Inferior parietal cortex (tissue), 1 donor: ENCODE measurements at regions not wholly inside any gene's neighbourhood (a gene's known extent, or its start where the extent isn't known, plus 50 kb on each side); places are given as distances from the start of the nearest gene placed in this dataset.

Experiments used
- DNase-seq: peaks from one replicate; pipeline ENCODE4 v3.0.0-alpha.2; 2016; ENCODE audit errors: extremely low spot score

GRCh38 chr4:164402554-164402953 lies 351.4 kb upstream of the SMIM31 start:
- DNase-seq, result no peak

DNA sequence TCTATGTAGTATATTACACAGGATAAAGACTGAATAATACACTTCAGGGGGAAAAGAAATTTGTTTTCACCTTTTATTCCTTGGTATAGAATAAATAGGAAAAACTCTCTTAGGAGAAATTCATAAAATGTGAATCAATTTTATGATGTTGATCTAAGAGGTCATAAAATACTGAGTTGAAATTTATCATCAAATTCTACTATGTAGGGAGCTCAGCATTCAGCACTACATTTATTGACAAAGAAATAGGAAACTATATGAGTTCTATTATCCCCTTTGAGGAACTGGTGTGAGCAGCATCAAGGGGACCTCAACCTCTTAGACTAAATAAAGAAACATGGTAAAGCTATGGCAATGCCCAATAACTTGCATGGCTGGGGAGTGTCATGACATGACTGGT lies 348.2 kb upstream of the SMIM31 start:
- no peak for DNase-seq

- DNase-seq, result no peak
Observed at GRCh38 chr4:164408831-164409230, 345.1 kb upstream of the SMIM31 start.

- DNase-seq, result no peak
Observed at GRCh38 chr4:164410401-164410800, 343.5 kb upstream of the SMIM31 start.

DNA sequence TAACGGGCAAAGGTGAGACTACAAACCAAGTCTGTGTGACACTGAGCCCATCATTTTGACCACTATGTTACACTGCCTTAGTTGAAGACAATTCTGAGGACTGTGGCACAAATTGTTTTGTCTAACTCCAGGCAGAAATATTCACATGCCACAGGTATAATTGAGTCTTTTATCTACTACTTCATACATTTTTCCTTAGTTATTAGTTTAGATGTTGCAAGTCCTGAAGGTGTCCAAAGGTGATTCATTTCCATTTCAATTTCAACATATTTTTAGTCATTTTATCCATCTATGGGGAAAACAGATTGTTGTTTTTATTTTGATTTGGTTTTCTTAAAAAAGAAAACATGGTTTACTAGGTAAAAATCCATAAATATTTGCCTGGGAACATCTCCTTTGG lies 341.7 kb upstream of the SMIM31 start:
- no peak for DNase-seq

DNA sequence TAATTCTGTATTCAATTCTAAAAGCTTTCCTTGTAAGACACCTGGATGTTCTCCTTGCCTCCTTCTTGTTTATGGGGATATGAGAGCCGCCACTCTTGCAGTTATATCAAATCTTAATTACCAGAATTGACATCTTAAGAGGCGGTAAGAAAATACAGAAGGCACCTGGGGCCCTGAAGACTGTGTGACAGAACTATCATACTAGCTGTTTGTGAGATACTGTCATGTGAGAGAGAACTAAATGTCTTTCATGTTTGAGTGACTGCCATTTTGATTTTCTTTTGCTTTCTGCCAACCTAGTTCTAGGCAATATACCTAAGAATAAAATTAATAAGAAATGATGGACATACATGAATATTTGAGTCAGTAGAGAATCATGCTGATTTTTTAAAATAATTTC lies 340.2 kb upstream of the SMIM31 start:
- no peak for DNase-seq

- no peak for DNase-seq
Observed at GRCh38 chr4:164423819-164424218, 330.1 kb upstream of the SMIM31 start.

DNA sequence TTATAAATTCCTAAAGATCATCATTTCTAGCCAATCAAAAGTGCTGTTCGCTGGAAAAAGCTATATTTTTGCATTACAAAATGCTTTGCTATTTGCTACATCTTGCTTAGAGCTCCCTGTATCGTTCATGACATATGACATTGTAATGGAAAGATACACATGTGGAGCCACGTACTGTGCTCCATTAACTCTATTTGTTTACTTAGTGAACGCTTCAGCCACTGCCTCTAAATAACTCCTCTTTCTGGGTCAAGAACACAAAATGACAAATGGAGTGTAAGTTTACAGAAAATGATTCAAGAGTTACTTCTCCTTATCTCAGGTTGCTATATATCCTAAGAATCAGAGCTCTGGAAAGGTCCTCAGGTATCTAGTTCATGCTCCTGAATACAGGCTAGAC lies 329.1 kb upstream of the SMIM31 start:
- no peak for DNase-seq

GRCh38 chr4:164428561-164428960 lies 325.4 kb upstream of the SMIM31 start:
- no peak for DNase-seq

- no peak for DNase-seq
Observed at GRCh38 chr4:164438321-164438720, 315.6 kb upstream of the SMIM31 start.

DNA sequence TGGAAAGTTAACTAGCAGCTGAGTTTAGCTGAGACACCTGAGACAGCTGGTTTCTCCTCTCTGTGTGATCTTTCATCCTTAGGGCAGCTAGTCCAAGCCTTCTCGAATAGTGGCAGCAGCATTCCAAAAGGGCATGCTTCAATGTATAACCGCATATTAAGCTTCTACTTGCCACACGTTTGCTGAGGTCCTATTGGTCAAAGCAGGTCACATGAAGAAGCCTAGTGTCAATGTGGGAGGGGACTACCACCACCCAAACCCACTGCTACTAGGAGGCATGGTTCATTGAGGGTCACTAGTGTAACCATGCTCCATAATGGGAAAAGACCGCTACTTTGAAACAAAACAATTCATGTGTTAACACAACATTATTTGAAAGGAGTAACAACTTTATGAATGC lies 314.9 kb upstream of the SMIM31 start:
- no peak for DNase-seq

- no peak for DNase-seq
Observed at GRCh38 chr4:164440199-164440598, 313.7 kb upstream of the SMIM31 start.

- DNase-seq, result no peak
Observed at GRCh38 chr4:164441109-164441508, 312.8 kb upstream of the SMIM31 start.

DNA sequence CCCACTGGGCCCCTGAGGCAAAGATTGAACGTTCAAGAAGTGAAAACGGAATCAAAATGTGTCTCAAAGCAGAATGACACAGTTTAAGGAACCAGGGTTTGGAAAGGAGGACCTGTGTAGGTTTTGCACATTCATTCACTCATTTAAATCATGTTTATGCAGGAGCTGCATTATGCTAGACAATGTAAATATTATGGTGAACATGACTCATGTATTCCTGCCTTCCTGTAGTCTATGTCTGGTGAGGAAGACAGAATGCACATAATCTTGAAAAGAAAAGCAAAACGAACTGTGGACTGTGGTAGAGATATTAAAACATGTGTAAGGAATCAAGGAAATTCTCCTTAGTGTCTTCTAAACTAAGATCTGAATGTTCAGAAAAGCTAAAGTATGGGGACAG lies 311.8 kb upstream of the SMIM31 start:
- DNase-seq, result no peak

GRCh38 chr4:164446516-164446915 lies 307.4 kb upstream of the SMIM31 start:
- no peak for DNase-seq

DNA sequence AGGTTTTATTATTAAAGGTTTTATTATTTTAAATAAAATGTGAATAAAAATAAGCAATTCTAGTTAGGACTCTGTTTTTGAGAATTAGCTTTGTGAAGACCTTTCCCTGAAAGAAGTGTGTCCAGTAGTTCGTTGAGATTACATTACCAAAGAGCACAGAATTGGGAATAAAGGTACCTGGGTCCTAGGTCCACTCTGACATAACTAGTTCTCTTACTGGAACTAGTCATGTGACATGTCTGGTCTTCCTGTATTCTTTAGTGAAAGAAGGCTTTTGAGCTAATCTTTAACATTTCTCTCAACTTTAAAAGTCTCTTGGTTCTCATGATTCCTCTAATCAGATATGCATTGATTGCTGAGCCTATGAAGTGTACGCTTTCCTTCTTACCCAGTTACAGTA lies 292.0 kb upstream of the SMIM31 start:
- no peak for DNase-seq

DNA sequence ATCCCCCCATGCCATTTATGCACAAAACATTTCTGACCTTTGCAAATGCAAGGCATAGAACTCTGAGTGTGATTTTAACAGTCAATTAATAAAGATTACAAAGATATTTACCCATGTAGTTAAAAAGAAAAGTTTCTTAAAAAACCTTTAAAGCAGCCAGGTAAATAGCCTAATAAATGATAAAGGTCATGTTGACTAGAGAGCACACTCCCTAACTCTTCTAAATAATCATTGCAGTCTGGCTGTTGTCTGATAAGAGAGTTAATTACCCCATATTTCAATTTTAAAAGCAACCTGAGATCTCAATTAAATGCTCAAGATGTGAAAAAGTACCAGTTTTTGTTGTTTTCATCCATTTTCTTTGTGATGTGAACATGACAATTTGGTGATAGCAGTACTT lies 291.5 kb upstream of the SMIM31 start:
- no peak for DNase-seq

- no peak for DNase-seq
Observed at GRCh38 chr4:164464313-164464712, 289.6 kb upstream of the SMIM31 start.

DNA sequence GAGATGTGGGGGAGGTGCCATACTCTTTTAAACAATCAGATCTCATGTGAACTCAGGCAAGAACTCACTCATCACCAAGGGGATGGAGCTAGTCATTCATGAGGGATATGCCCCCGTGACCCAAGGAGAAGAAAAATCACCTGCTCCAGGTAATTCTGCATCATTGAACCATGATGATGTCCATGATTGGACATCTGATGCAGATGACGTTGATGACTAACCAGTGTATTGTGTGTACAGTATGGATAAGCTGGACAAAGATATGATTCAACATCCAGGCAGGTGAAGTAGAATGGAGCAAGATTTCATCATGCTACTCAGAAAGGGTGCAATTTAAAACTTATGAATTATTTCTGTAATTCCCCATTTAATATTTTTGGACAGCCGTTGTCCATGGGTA lies 286.4 kb upstream of the SMIM31 start:
- no peak for DNase-seq

GRCh38 chr4:164481306-164482091 lies 272.4 kb upstream of the SMIM31 start:
- no peak for DNase-seq

- no peak for DNase-seq
Observed at GRCh38 chr4:164482092-164482404, 271.9 kb upstream of the SMIM31 start.

DNA sequence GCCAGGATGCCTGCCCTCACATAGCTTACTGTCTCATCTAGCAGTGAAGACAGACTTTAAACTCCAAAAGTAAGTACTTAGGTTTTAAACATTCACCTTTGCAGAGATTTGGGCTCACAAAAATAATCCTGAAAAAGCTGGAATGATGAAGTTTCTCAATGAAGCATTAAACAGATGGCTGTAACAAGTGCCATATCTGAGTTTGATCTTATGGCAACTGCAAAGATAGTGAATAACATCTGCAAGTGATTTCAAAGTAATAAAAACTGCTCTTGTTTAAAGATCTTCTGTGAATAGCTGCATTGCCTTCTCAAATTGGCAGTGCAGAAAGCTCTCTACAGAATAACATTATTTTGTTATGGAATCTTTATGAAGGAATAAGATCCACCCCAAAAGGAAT lies 271.2 kb upstream of the SMIM31 start:
- no peak for DNase-seq

GRCh38 chr4:164483711-164484110 lies 270.2 kb upstream of the SMIM31 start:
- DNase-seq, result no peak

GRCh38 chr4:164484551-164484950 lies 269.4 kb upstream of the SMIM31 start:
- no peak for DNase-seq
